ENCODE measurements at regions not wholly inside any gene's neighbourhood (a gene's known extent, or its start where the extent isn't known, plus 50 kb on each side); places are given as distances from the start of the nearest gene placed in this dataset.
A peak's percentile ranks its signal among the peaks of the same experiment; 100 is the strongest.

- Histone ChIP-seq H2BK12ac (ENCODE audit: insufficient read length, low read depth, low read length) (no peak overlapping the region), H2AK5ac (ENCODE audit: insufficient read length, low read length) (no peak overlapping the region), H3K18ac (ENCODE audit: insufficient read length, low read depth, low read length) (no peak overlapping the region), H3K27me3 (ENCODE audit: insufficient read depth, low read length) (no peaks in the 10 kb centered on the region), H3K23ac (ENCODE audit: insufficient read length, low read depth, low read length) (no peak overlapping the region), H4K20me1 (ENCODE audit: control insufficient read depth, insufficient read depth, insufficient read length) (no peaks in the 10 kb centered on the region), H3K79me1 (ENCODE audit: insufficient read depth, low read depth, low read length, poor library complexity, severe bottlenecking) (no peaks in the 10 kb centered on the region), H3K4ac (ENCODE audit: low read depth, low read length) (no peak overlapping the region), H2BK15ac (ENCODE audit: low read depth, low read length) (no peak overlapping the region), H3T11ph (ENCODE audit: low read length) (no peak overlapping the region), H4K8ac (replicated peaks; ENCODE audit: insufficient read length, low read depth, low read length) (no peak overlapping the region), H4K91ac (ENCODE audit: insufficient read length, low read depth, low read length) (no peak overlapping the region), H3K9ac (ENCODE audit: extremely low read depth, insufficient read length, low read length) (no peak overlapping the region), H3K23me2 (ENCODE audit: insufficient read length, low read depth, low read length, poor library complexity, severe bottlenecking) (no peaks in the 10 kb centered on the region), H2BK5ac (ENCODE audit: insufficient read length, low read length) (no peak overlapping the region), H3K79me2 (ENCODE audit: insufficient read depth, low read length) (no peaks in the 10 kb centered on the region), H3K27ac (ENCODE audit: insufficient read length, low read depth, low read length) (no peak overlapping the region), H3K4me1 (ENCODE audit: insufficient read depth, low read length) (no peaks in the 10 kb centered on the region; the same call in none of the 2 replicates), H3K14ac (ENCODE audit: insufficient read depth, low read length) (no peak overlapping the region), H2AFZ (ENCODE audit: low read length) (no peak overlapping the region), H4K5ac (ENCODE audit: insufficient read length, low read depth, low read length) (no peak overlapping the region), H2BK120ac (ENCODE audit: low read depth, low read length, poor library complexity, severe bottlenecking) (no peak overlapping the region), H3K4me2 (ENCODE audit: insufficient read depth, insufficient read length, low read length) (no peak overlapping the region), H2BK20ac (ENCODE audit: low read depth, low read length, poor library complexity, severe bottlenecking) (no peak overlapping the region), H3K9me3 (ENCODE audit: control insufficient read depth, low read depth, low read length) (no peaks in the 10 kb centered on the region), H3K56ac (ENCODE audit: insufficient read length, low read depth, low read length) (no peak overlapping the region)
- WGBS (ENCODE audit: extremely low coverage, insufficient read length, low lambda C conversion rate): no CpG with 5 or more reads among the region's 5 CpGs
- Mint-ChIP-seq H3K27me3 (ENCODE audit: low read depth) (no peaks in the 10 kb centered on the region; the same call in 1 of the 2 replicates), H3K4me3 (no peak overlapping the region), H3K4me1 (peaks cover 33 to 35% of the 10 kb centered on the region in 2 experiments), H3K27ac (no peak overlapping the region), H3K36me3 (ENCODE audit: insufficient read depth in 1 of 3, low read depth in 3 of 3) (peaks cover 0 to 9% (median 0%) of the 10 kb centered on the region in 3 experiments; a peak in 3 of 7 replicates), H3K9me3 (peaks cover 8 to 15% of the 10 kb centered on the region in 2 experiments; a peak in 4 of 5 replicates)
- peak; percentile 65 for TF ChIP-seq CTCF (conservative IDR thresholded peaks at IDR 0.05)
- DNase-seq: peak; percentile 60
These were observed 77.2 kb upstream of the DCD start for GRCh38 chr12:54725233-54725843.

All from H9 (cell line).